ENCODE measurements at regions not wholly inside any gene's neighbourhood (a gene's known extent, or its start where the extent isn't known, plus 50 kb on each side); places are given as distances from the start of the nearest gene placed in this dataset.

- intact Hi-C loops (cut with DNase I), result no loop called here
- Histone ChIP-seq H3K4me3 (no peak overlapping the region), H3K27ac (no peak overlapping the region), H3K36me3 (no peaks in the 10 kb centered on the region), H3K4me1 (peaks cover 0 to 20% (median 11%) of the 10 kb centered on the region in 12 donors), H3K9me3 (no peaks in the 10 kb centered on the region), H3K27me3 (no peaks in the 10 kb centered on the region)
- ATAC-seq, result peak in 1 of 4 donors; percentile 9
- TF ChIP-seq POLR2A (IDR thresholded peaks at IDR 0.05), result no peak
- no peak for TF ChIP-seq CTCF (IDR thresholded peaks at IDR 0.05)
- DNase-seq, result no peak
- WGBS, 4 donors, result 89 to 96% (median 92%) methylated on average over 5 of the region's 5 CpGs
Observed at GRCh38 chr6:158255989-158256601, 56.2 kb upstream of the TULP4 start.

- intact Hi-C loops (cut with DNase I), result no loop called here
Observed at GRCh38 chr6:158256746-158257424, 55.4 kb upstream of the TULP4 start.

DNA sequence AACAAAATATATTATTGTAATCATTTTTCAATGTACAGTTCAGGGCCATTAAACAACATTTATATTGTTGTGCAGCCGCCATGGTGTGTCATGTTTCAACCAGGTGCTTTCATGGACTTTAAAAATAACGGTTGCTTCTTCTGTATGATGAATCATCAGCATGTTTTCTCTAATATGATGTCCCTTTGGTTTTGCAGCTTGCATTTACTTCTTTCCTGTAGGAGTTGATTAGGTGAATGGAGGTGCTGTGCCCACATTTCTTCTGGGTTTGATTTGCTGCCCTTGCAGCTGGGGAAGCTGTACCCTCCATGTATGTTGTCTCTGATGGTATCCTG, 54.9 kb upstream of the TULP4 start:
- no peaks in the 10 kb centered on the region for H3K9me3 ChIP-seq
- TF ChIP-seq POLR2A (IDR thresholded peaks at IDR 0.05) (no peak), CTCF (IDR thresholded peaks at IDR 0.05) (no peak)
- 88 to 98% (median 94%) methylated on average over 2 of the region's 2 CpGs for WGBS, 4 donors
- H3K36me3 ChIP-seq, result no peaks in the 10 kb centered on the region
- no peak for DNase-seq
- H3K27me3 ChIP-seq, result no peaks in the 10 kb centered on the region
- intact Hi-C loops (cut with DNase I), result no loop called here
- no peak overlapping the region for H3K27ac ChIP-seq
- ATAC-seq, result no peak
- no peak overlapping the region for H3K4me3 ChIP-seq
- peaks cover 0 to 20% (median 11%) of the 10 kb centered on the region in 12 donors for H3K4me1 ChIP-seq

More at GRCh38 chr6:158256746-158257424, 55.4 kb upstream of the TULP4 start:
- Histone ChIP-seq H3K36me3 (no peaks in the 10 kb centered on the region), H3K27me3 (no peaks in the 10 kb centered on the region), H3K4me1 (peaks cover 0 to 20% (median 11%) of the 10 kb centered on the region in 12 donors), H3K4me3 (no peak overlapping the region), H3K27ac (no peak overlapping the region), H3K9me3 (no peaks in the 10 kb centered on the region)
- 92 to 96% (median 95%) methylated on average over 5 of the region's 5 CpGs for WGBS, 4 donors
- no peak for ATAC-seq
- no peak for TF ChIP-seq CTCF (IDR thresholded peaks at IDR 0.05)
- TF ChIP-seq POLR2A (IDR thresholded peaks at IDR 0.05), result no peak
- DNase-seq, result no peak

GRCh38 chr6:158257781-158258180, 54.5 kb upstream of the TULP4 start:
- Histone ChIP-seq H3K9me3 (no peaks in the 10 kb centered on the region), H3K4me1 (peaks cover 0 to 20% (median 11%) of the 10 kb centered on the region in 12 donors), H3K36me3 (no peaks in the 10 kb centered on the region), H3K4me3 (no peak overlapping the region), H3K27ac (no peak overlapping the region), H3K27me3 (no peaks in the 10 kb centered on the region)
- intact Hi-C loops (cut with DNase I), result no loop called here
- WGBS, 4 donors, result 86 to 98% (median 97%) methylated on average over 6 of the region's 6 CpGs
- ATAC-seq, result no peak
- no peak for DNase-seq
- no peak for TF ChIP-seq POLR2A (IDR thresholded peaks at IDR 0.05)
- TF ChIP-seq CTCF (IDR thresholded peaks at IDR 0.05), result no peak
